ENCODE measurements at regions not wholly inside any gene's neighbourhood (a gene's known extent, or its start where the extent isn't known, plus 50 kb on each side); places are given as distances from the start of the nearest gene placed in this dataset.

DNA sequence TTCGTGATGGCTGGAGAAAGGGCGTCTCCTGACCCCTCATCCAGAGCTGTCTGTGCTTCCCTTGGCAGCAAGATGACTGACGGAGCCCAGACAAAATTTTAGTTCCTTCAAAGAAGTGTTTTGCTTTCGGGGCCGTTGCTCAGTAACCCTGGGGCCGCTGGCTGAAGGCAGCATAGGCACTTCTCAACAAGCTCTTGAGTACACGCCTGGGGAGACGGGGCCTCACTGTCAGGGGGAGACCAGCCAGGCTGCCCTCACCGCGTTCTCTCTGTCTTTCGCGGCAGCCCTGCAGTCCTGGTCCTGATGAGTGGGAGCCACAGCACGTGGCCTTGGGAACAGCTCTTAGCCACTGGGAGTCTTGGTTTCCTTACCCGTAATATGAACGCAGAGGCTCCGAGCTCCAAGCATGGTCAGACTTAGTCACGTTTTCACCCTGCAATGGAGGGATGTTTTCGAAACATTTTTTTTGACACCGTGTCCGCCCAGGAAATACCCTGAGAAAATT, 86.0 kb downstream of the IRF8 start:
- 59% methylated on average over 20 of the region's 20 CpGs for WGBS
- Histone ChIP-seq H3K4me1 (ENCODE audit: insufficient read depth) (no peaks in the 10 kb centered on the region), H3K27ac (ENCODE audit: low read depth) (no peak overlapping the region), H3K36me3 (ENCODE audit: insufficient read depth) (no peaks in the 10 kb centered on the region), H3K4me3 (ENCODE audit: low read depth, low read length) (no peak overlapping the region)
- no peak for DNase-seq (ENCODE audit: extremely low spot score)

DNA sequence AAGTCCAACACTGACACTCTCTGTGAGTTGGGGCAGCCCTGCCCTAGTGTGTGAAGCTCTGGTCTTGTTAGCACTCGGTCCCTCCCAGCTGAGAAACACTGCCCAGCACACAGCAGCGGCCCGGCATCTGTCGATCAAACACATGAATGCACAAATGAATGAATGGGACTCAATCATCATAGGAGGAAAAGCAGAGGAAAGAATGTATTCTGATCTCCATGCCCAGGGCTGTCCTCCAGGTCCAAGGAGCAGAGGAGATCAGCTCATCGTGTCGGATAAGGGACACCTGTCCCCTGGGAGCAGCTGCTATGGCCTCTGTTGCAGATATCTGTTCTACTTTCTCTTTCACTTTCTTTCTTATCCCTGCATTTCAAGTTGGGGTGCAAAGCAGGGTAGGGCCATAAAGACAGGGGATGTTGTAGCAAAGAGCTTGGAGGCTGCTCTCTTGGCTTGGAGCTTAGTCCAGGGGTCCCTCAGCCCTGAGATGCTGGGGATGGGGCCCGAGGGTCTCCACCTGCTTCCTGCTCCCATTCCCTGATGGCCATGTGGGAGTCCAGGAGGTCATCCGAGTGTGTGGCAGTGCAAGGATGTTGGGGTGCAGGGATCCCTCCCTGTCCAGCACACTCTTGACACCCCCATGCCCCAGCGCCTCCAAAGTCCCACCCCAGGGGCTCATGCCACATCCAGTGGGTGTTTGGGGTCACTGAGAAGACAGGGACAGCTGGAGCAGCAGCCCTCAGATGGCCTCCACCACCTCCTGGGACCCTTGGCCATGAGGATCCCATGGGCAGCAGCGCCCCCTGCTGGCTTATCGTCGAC, 88.2 kb downstream of the IRF8 start:
- WGBS: 62% methylated on average over 11 of the region's 12 CpGs
- Histone ChIP-seq H3K27ac (ENCODE audit: low read depth) (no peak overlapping the region), H3K36me3 (ENCODE audit: insufficient read depth) (no peaks in the 10 kb centered on the region), H3K4me3 (ENCODE audit: low read depth, low read length) (no peak overlapping the region), H3K4me1 (ENCODE audit: insufficient read depth) (no peaks in the 10 kb centered on the region)
- DNase-seq (ENCODE audit: extremely low spot score): no peak

GRCh38 chr16:85987750-85988078, 88.8 kb downstream of the IRF8 start:
- WGBS: 49% methylated on average over 5 of the region's 5 CpGs
- H3K4me1 ChIP-seq (ENCODE audit: insufficient read depth): no peaks in the 10 kb centered on the region
- no peak overlapping the region for H3K4me3 ChIP-seq (ENCODE audit: low read depth, low read length)
- H3K27ac ChIP-seq (ENCODE audit: low read depth): no peak overlapping the region
- no peaks in the 10 kb centered on the region for H3K36me3 ChIP-seq (ENCODE audit: insufficient read depth)
- no peak for DNase-seq (ENCODE audit: extremely low spot score)

GRCh38 chr16:85988306-85988705, 89.3 kb downstream of the IRF8 start:
- 79% methylated on average over 5 of the region's 5 CpGs for WGBS
- Histone ChIP-seq H3K36me3 (ENCODE audit: insufficient read depth) (no peaks in the 10 kb centered on the region), H3K4me3 (ENCODE audit: low read depth, low read length) (no peak overlapping the region), H3K4me1 (ENCODE audit: insufficient read depth) (no peaks in the 10 kb centered on the region), H3K27ac (ENCODE audit: low read depth) (no peak overlapping the region)
- no peak for DNase-seq (ENCODE audit: extremely low spot score)

DNA sequence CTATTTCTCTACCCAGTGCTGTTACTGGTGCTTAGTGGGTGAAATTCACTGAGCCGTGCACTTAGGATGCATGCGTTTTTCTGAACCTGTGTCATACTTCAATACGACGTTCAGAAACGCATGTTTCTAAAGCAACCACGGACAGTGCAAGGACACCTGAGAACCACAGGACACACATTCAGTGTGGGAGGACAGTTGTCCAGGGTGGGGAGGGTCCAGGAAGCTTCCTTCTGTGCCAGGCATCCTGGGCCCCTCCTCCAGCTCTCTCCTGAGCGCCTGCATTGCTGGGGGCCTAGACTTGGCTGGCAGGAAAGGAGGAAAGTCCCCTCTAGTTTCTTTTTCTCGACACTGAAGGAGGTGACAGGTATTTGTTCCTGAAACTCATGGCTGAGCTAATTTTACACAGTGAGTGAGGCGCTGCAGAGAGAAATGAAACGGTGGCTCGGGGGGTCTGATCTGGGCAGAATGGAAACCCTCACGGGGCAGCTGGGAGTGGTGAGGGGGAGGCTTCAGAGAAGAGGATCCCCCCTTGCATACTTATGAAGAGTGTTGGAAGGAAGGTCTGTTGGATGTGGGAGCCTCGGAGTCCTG, 89.9 kb downstream of the IRF8 start:
- DNase-seq (ENCODE audit: extremely low spot score): no peak
- no peaks in the 10 kb centered on the region for H3K36me3 ChIP-seq (ENCODE audit: insufficient read depth)
- 82% methylated on average over 13 of the region's 13 CpGs for WGBS
- no peak overlapping the region for H3K4me3 ChIP-seq (ENCODE audit: low read depth, low read length)
- no peaks in the 10 kb centered on the region for H3K4me1 ChIP-seq (ENCODE audit: insufficient read depth)
- H3K27ac ChIP-seq (ENCODE audit: low read depth): no peak overlapping the region

GRCh38 chr16:85989376-85989775, 90.4 kb downstream of the IRF8 start:
- DNase-seq (ENCODE audit: extremely low spot score): no peak
- WGBS: 93% methylated on average over 5 of the region's 5 CpGs
- Histone ChIP-seq H3K36me3 (ENCODE audit: insufficient read depth) (no peaks in the 10 kb centered on the region), H3K27ac (ENCODE audit: low read depth) (no peak overlapping the region), H3K4me3 (ENCODE audit: low read depth, low read length) (no peak overlapping the region), H3K4me1 (ENCODE audit: insufficient read depth) (no peaks in the 10 kb centered on the region)

GRCh38 chr16:85989863-85990643, 91.1 kb downstream of the IRF8 start:
- 54% methylated on average over 15 of the region's 15 CpGs for WGBS
- no peak for DNase-seq (ENCODE audit: extremely low spot score)
- Histone ChIP-seq H3K4me1 (ENCODE audit: insufficient read depth) (no peaks in the 10 kb centered on the region), H3K4me3 (ENCODE audit: low read depth, low read length) (no peak overlapping the region), H3K36me3 (ENCODE audit: insufficient read depth) (no peaks in the 10 kb centered on the region), H3K27ac (ENCODE audit: low read depth) (no peak overlapping the region)

DNA sequence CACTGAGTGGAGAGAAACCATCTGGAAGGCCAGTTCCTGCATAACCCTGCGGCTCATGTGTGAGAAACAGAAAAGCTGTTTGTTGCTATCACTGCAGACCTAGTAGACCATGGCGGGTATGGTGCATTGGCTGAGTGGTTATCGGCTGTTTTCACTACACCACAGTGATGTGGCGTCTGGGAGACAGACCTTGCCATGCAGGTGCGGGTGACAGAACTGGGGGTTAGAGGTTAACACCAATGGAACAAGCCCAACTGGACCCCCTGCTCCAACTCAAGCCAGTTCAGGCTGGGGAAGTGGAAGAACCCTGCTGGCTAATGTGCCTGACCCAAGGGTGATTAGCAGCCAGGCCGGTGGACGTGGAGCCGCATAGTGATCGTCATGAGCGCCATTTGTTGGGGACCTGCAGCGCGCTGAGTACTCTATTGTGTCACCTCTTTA, 91.9 kb downstream of the IRF8 start:
- 96% methylated on average over 12 of the region's 12 CpGs for WGBS
- no peaks in the 10 kb centered on the region for H3K4me1 ChIP-seq (ENCODE audit: insufficient read depth)
- no peak overlapping the region for H3K27ac ChIP-seq (ENCODE audit: low read depth)
- H3K4me3 ChIP-seq (ENCODE audit: low read depth, low read length): no peak overlapping the region
- no peak for DNase-seq (ENCODE audit: extremely low spot score)
- H3K36me3 ChIP-seq (ENCODE audit: insufficient read depth): no peaks in the 10 kb centered on the region

DNA sequence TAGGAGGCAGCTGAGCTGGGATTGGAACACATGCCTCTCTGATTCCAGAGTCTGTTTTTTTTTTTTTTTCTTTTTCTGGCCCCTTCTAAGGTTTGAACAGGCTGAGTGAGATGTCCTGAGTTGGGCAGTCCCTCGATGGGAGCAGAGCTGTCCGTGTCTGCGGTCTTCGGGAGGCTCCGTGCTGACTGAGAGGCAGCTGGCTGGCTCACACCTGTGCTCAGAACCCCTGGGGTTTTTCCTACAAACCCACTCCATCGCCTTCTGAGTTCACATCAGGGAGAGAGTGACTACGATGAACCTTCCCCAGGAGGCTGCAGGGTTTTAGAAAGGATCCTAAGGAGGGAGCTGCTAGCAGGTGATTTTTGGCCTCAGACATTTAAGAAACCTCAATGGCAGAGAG, 92.5 kb downstream of the IRF8 start:
- no peak for DNase-seq (ENCODE audit: extremely low spot score)
- Histone ChIP-seq H3K4me3 (ENCODE audit: low read depth, low read length) (no peak overlapping the region), H3K4me1 (ENCODE audit: insufficient read depth) (no peaks in the 10 kb centered on the region), H3K27ac (ENCODE audit: low read depth) (no peak overlapping the region), H3K36me3 (ENCODE audit: insufficient read depth) (no peaks in the 10 kb centered on the region)
- WGBS: 96% methylated on average over 7 of the region's 7 CpGs

GRCh38 chr16:85991856-85992255, 92.9 kb downstream of the IRF8 start:
- Histone ChIP-seq H3K36me3 (ENCODE audit: insufficient read depth) (no peaks in the 10 kb centered on the region), H3K4me3 (ENCODE audit: low read depth, low read length) (no peak overlapping the region), H3K4me1 (ENCODE audit: insufficient read depth) (no peaks in the 10 kb centered on the region), H3K27ac (ENCODE audit: low read depth) (no peak overlapping the region)
- no peak for DNase-seq (ENCODE audit: extremely low spot score)
- WGBS: 60% methylated on average over 5 of the region's 5 CpGs

GRCh38 chr16:85992359-85992758, 93.4 kb downstream of the IRF8 start:
- no peaks in the 10 kb centered on the region for H3K36me3 ChIP-seq (ENCODE audit: insufficient read depth)
- no peak overlapping the region for H3K4me3 ChIP-seq (ENCODE audit: low read depth, low read length)
- H3K27ac ChIP-seq (ENCODE audit: low read depth): no peak overlapping the region
- DNase-seq (ENCODE audit: extremely low spot score): no peak
- WGBS: 80% methylated on average over 10 of the region's 10 CpGs
- H3K4me1 ChIP-seq (ENCODE audit: insufficient read depth): no peaks in the 10 kb centered on the region

DNA sequence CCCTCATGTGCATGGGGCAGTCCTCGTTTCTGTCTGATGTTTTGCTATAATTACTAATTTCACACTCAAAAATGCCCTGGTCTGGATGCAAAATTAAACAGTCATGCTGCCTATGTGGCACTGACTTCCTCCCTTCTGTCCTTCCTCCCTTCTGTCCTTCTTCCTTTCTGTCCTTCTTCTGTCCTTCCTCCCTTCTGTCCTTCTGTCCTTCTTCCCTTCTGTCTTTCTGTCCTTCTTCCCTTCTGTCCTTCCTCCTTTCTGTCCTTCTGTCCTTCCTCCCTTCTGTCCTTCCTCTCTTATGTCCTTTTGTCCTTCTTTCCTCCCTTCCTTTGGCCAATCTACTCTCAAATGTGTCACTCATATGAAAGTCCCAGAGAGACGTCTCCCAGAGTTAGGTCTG, 93.8 kb downstream of the IRF8 start:
- Histone ChIP-seq H3K27ac (ENCODE audit: low read depth) (no peak overlapping the region), H3K36me3 (ENCODE audit: insufficient read depth) (no peaks in the 10 kb centered on the region), H3K4me3 (ENCODE audit: low read depth, low read length) (no peak overlapping the region), H3K4me1 (ENCODE audit: insufficient read depth) (no peaks in the 10 kb centered on the region)
- no peak for DNase-seq (ENCODE audit: extremely low spot score)
- WGBS: 76% methylated on average over 2 of the region's 2 CpGs

DNA sequence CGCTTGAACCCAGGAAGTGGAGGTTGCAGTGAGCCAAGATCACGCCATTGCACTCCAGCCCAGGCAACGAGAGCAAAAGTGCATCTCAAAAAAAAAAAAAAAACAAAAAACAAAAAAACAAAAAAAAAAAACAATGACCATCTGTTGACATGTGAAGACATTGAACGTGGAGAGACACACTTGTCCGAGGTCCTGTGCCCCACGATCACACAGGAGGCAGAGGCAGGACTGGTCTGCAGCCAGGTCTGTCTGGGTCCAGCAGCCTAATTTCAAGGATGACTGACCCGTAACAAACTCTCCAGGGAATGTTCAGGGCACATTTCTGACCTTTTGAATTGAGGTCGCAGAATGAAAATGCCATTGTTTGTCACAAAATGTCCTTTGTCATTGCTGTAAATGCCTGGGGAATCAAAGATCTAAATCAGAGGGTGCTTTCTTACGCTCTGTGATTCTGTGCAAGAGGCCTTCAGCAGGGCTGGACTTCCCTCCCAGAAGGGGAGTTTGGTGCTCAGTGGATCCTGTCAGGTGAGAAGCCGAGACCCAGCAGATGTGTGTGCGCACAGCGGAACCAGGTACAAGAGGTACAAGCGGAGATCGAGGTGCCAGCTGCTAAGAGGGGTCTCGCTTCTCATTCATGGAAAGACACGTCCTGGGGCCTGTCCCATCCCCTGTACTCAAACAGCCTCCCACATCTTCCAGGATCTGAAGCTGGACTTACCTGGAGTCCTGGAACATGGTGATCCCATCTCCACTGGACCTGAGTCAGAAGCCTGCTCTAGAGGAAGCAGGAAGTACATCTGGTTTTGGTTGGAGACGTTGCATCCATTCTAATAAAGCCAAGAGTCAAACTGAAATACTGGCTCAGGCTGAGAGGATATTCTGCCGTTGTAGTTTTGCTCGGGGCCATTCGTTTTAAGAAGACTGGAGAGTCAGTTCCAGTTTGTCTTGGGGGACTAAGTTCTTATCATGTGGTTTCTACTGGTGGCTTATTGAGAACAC, 95.8 kb downstream of the IRF8 start:
- WGBS: 87% methylated on average over 20 of the region's 20 CpGs
- Histone ChIP-seq H3K4me3 (ENCODE audit: low read depth, low read length) (no peak overlapping the region), H3K4me1 (ENCODE audit: insufficient read depth) (no peaks in the 10 kb centered on the region), H3K27ac (ENCODE audit: low read depth) (no peak overlapping the region), H3K36me3 (ENCODE audit: insufficient read depth) (no peaks in the 10 kb centered on the region)
- no peak for DNase-seq (ENCODE audit: extremely low spot score)
